Keratinocyte (primary cell): ENCODE measurements at regions not wholly inside any gene's neighbourhood (a gene's known extent, or its start where the extent isn't known, plus 50 kb on each side); places are given as distances from the start of the nearest gene placed in this dataset.
"Not testable (repeated sequence)": the region's sequence is repeated elsewhere in the genome, so short reads cannot be mapped to it uniquely, and the experiment has no call there.

Experiments used
- DNase-seq: peaks from one replicate; pipeline ENCODE4 v3.0.0-alpha.2; 2011; ENCODE audit warnings: low read depth, missing footprints, low spot score
- FAIRE-seq: peaks from 2 replicates; lab custom pipeline; 2011; peaks lifted over from hg19 to GRCh38; lab: Jason Lieb, UNC
- H2AFZ ChIP-seq: 2 replicates; pipeline ENCODE4 v1.6.0; 2012; ENCODE audit warnings: low read length, control low read depth, inconsistent platforms; ENCODE audit not compliant: control insufficient read depth
- H3K27ac ChIP-seq: 2 replicates; pipeline ENCODE4 v1.5.1; 2011; ENCODE audit warnings: low read length; ENCODE audit not compliant: control insufficient read depth, insufficient read depth
- H3K27me3 ChIP-seq: 3 replicates; pipeline ENCODE4 v1.6.0; 2011; ENCODE audit warnings: low read length; ENCODE audit not compliant: control insufficient read depth, insufficient read depth; ENCODE audit errors: extremely low read depth
- H3K36me3 ChIP-seq, 2 experiments: 2 replicates in 1 of 2; 3 replicates in 1 of 2; pipeline ENCODE4 v1.5.1; 2011; ENCODE audit warnings: low read length in 2 of 2, mild to moderate bottlenecking in 1 of 2; ENCODE audit not compliant: control insufficient read depth in 2 of 2, insufficient read depth in 2 of 2; ENCODE audit errors: extremely low read depth in 1 of 2
- H3K4me1 ChIP-seq: 3 replicates; pipeline ENCODE4 v1.5.1; 2011; ENCODE audit warnings: low read length; ENCODE audit not compliant: control insufficient read depth, insufficient read depth; ENCODE audit errors: extremely low read depth
- H3K4me2 ChIP-seq: 3 replicates; pipeline ENCODE4 v1.6.0; 2011; ENCODE audit warnings: low read depth, low read length; ENCODE audit not compliant: control insufficient read depth, insufficient read depth; ENCODE audit errors: extremely low read depth
- H3K4me3 ChIP-seq, 3 experiments: fragments of 200-600 bp in 1 of 3; sonication (generic) in 1 of 3; 2 replicates in 2 of 3; 3 replicates in 1 of 3; pipeline ENCODE4 v1.5.1; 2011 to 2016; ENCODE audit warnings: low read length in 3 of 3, mild to moderate bottlenecking in 3 of 3, control low read depth in 2 of 3, inconsistent platforms in 1 of 3, low read depth in 1 of 3, mixed read lengths in 1 of 3, mixed run types in 1 of 3, moderate library complexity in 1 of 3; ENCODE audit not compliant: control insufficient read depth in 2 of 3, insufficient read depth in 2 of 3; ENCODE audit errors: extremely low read depth in 1 of 3
- H3K79me2 ChIP-seq: 2 replicates; pipeline ENCODE4 v1.6.0; 2012; ENCODE audit warnings: low read length; ENCODE audit not compliant: control insufficient read depth, insufficient read depth
- H3K9ac ChIP-seq: 3 replicates; pipeline ENCODE4 v1.6.0; 2011; ENCODE audit warnings: low read length; ENCODE audit not compliant: control insufficient read depth, insufficient read depth; ENCODE audit errors: extremely low read depth
- H3K9me1 ChIP-seq: 3 replicates; pipeline ENCODE4 v1.6.0; 2011; ENCODE audit warnings: low read length; ENCODE audit not compliant: control insufficient read depth, insufficient read depth; ENCODE audit errors: extremely low read depth
- H3K9me3 ChIP-seq: 2 replicates; pipeline ENCODE4 v1.5.1; 2012; ENCODE audit warnings: low read depth, low read length; ENCODE audit not compliant: control insufficient read depth
- H4K20me1 ChIP-seq: 3 replicates; pipeline ENCODE4 v1.6.0; 2011; ENCODE audit warnings: low read length; ENCODE audit not compliant: control insufficient read depth, insufficient read depth; ENCODE audit errors: extremely low read depth
- CTCF ChIP-seq, 3 experiments: IDR thresholded peaks in 1 of 3; conservative IDR thresholded peaks in 1 of 3; optimal IDR thresholded peaks in 1 of 3; 2 replicates in 2 of 3; 3 replicates in 1 of 3; pipeline versions ENCODE3 to v1.5.1; 2011; ENCODE audit warnings: low read length in 3 of 3, mild to moderate bottlenecking in 3 of 3, moderate library complexity in 2 of 3, control low read depth in 1 of 3, inconsistent platforms in 1 of 3; ENCODE audit not compliant: insufficient read depth in 2 of 3; ENCODE audit errors: extremely low read depth in 1 of 3
- EZH2 ChIP-seq: IDR thresholded peaks from one replicate; pipeline ENCODE4 v1.6.1; 2012; ENCODE audit warnings: inconsistent platforms, mild to moderate bottlenecking, low read length, moderate library complexity
- dilution Hi-C: fragments of 300-500 bp; cut with MboI; formaldehyde crosslinking; loops from one replicate; pipeline ENCODE4 v1.7.0; 2020; ENCODE audit warnings: low sequenced_read_pairs; ENCODE audit not compliant: extremely low pct_ligation_motif_present

GRCh38 chrX:84872160-84872771, 131.4 kb upstream of the APOOL start:
- H3K9ac ChIP-seq, H3K4me3 ChIP-seq, H2AFZ ChIP-seq, H4K20me1 ChIP-seq, FAIRE-seq, DNase-seq, H3K27me3 ChIP-seq, H3K9me1 ChIP-seq, H3K27ac ChIP-seq, H3K9me3 ChIP-seq, H3K79me2 ChIP-seq, H3K36me3 ChIP-seq, H3K4me2 ChIP-seq, dilution Hi-C loops, H3K4me1 ChIP-seq: not testable (repeated sequence)

- H3K9me1 ChIP-seq: no peaks in the 10 kb centered on the region
- no peaks in the 10 kb centered on the region for H3K79me2 ChIP-seq
- H4K20me1 ChIP-seq: no peaks in the 10 kb centered on the region
- DNase-seq: no peak
- H3K9ac ChIP-seq: no peak overlapping the region
- no peak overlapping the region for H3K27ac ChIP-seq
- H2AFZ ChIP-seq: no peak overlapping the region
- no peak overlapping the region for H3K4me2 ChIP-seq
- H3K4me3 ChIP-seq: no peak overlapping the region
- no peaks in the 10 kb centered on the region for H3K9me3 ChIP-seq
- no peaks in the 10 kb centered on the region for H3K36me3 ChIP-seq
- no peaks in the 10 kb centered on the region for H3K4me1 ChIP-seq
- TF ChIP-seq EZH2: no peak
- TF ChIP-seq CTCF (optimal IDR thresholded peaks at IDR 0.05 in 1 of 3, IDR thresholded peaks at IDR 0.05 in 1 of 3, conservative IDR thresholded peaks at IDR 0.05 in 1 of 3; ENCODE audit: extremely low read depth in 1 of 3, insufficient read depth in 2 of 3, low read length in 3 of 3): no peak
- H3K27me3 ChIP-seq: no peaks in the 10 kb centered on the region
- dilution Hi-C loops: no loop called here
- no peak for FAIRE-seq
Observed at GRCh38 chrX:84873176-84873575, 130.5 kb upstream of the APOOL start.

GRCh38 chrX:84876876-84877275, 126.8 kb upstream of the APOOL start:
- TF ChIP-seq EZH2 (no peak), CTCF (optimal IDR thresholded peaks at IDR 0.05 in 1 of 3, IDR thresholded peaks at IDR 0.05 in 1 of 3, conservative IDR thresholded peaks at IDR 0.05 in 1 of 3; ENCODE audit: extremely low read depth in 1 of 3, insufficient read depth in 2 of 3, low read length in 3 of 3) (no peak)
- H4K20me1 ChIP-seq: no peaks in the 10 kb centered on the region
- H3K79me2 ChIP-seq: no peaks in the 10 kb centered on the region
- H3K4me2 ChIP-seq: no peak overlapping the region
- no peaks in the 10 kb centered on the region for H3K9me1 ChIP-seq
- H3K4me1 ChIP-seq: no peaks in the 10 kb centered on the region
- dilution Hi-C loops: no loop called here
- H3K36me3 ChIP-seq: no peaks in the 10 kb centered on the region
- no peak overlapping the region for H2AFZ ChIP-seq
- no peak overlapping the region for H3K27ac ChIP-seq
- H3K9ac ChIP-seq: no peak overlapping the region
- DNase-seq: no peak
- FAIRE-seq: no peak
- H3K9me3 ChIP-seq: no peaks in the 10 kb centered on the region
- no peak overlapping the region for H3K4me3 ChIP-seq
- no peaks in the 10 kb centered on the region for H3K27me3 ChIP-seq
